Adrenal gland (tissue), 9 donors: ENCODE measurements at regions not wholly inside any gene's neighbourhood (a gene's known extent, or its start where the extent isn't known, plus 50 kb on each side); places are given as distances from the start of the nearest gene placed in this dataset.

Source experiments
- DNase-seq, 7 donors: peaks; one replicate each; pipeline ENCODE4 v3.0.0-alpha.2; 2019 to 2020
- H3K27ac ChIP-seq, 5 donors: fragments of 200-600 bp; sonication (generic) in 4 of 5; 1 replicate in 3 of 5; 2 replicates in 2 of 5; pipeline versions ENCODE4 v1.5.1 to v1.8.0; 2016 to 2020; ENCODE audit warnings: mild to moderate bottlenecking in 1 of 5
- H3K27me3 ChIP-seq: fragments of 200-600 bp; 2 replicates; pipeline ENCODE4 v1.8.0; 2021
- H3K36me3 ChIP-seq, 2 donors: fragments of 200-600 bp; replicated peaks in 1 of 2; 1 replicate in 1 of 2; 2 replicates in 1 of 2; pipeline versions ENCODE4 v1.5.1 to v1.8.0; 2018 to 2022
- H3K4me1 ChIP-seq, 2 donors: fragments of 200-600 bp; replicated peaks in 1 of 2; 1 replicate in 1 of 2; 2 replicates in 1 of 2; pipeline versions ENCODE4 v1.5.1 to v1.8.0; 2018 to 2021
- H3K4me3 ChIP-seq, 4 donors: fragments of 200-600 bp; sonication (generic) in 3 of 4; one replicate each; pipeline ENCODE4 v1.5.1; 2016 to 2018
- H3K9me3 ChIP-seq, 3 donors: fragments of 200-600 bp; sonication (generic) in 1 of 3; replicated peaks in 1 of 3; 1 replicate in 2 of 3; 2 replicates in 1 of 3; pipeline versions ENCODE4 v1.5.1 to v1.8.0; 2016 to 2021
- POLR2A ChIP-seq, 2 donors: fragments of 450-650 bp; IDR thresholded peaks; one replicate each; pipeline ENCODE4 v1.6.1; 2017; ENCODE audit warnings: antibody characterized with exemption in 2 of 2, mild to moderate bottlenecking in 2 of 2, moderate library complexity in 1 of 2
- WGBS, 4 donors: extraction: QIAGEN DNeasy Blood & Tissue Kit in 2 of 4; methylation state at CpG; one replicate each; pipeline versions ENCODE4 v1.1.5 to v1.1.7; 2013 to 2017; 5-methylcytosine and 5-hydroxymethylcytosine counted together
- intact Hi-C, 2 donors: fragments of 100-400 bp; cut with DNase I; formaldehyde crosslinking; loops; one replicate each; pipeline versions ENCODE4 v1.14.1 to v1.15.0; 2022 to 2023
- TF ChIP-seq, protein P1 (sequence below), 6 experiments: fragments of 450-650 bp in 4 of 6; fragments of 200-600 bp in 2 of 6; sonication (generic) in 1 of 6; IDR thresholded peaks; 1 replicate in 5 of 6; 2 replicates in 1 of 6; pipeline versions ENCODE4 v1.5.1 to v1.8.0; 2016 to 2021; ENCODE audit warnings: antibody characterized with exemption in 6 of 6, mild to moderate bottlenecking in 2 of 6, moderate library complexity in 1 of 6
- donor health status: healthy with polysubstance abuse.
- donor health status: Bipolar disorder and iron deficiency.
- donor health status: DM: yes; HTN: yes; CAD: no.
- donor health status: DM: no; HTN: no; CAD: no.
- donor health status: DM: no; HTN: no; CAD: no.

DNA sequence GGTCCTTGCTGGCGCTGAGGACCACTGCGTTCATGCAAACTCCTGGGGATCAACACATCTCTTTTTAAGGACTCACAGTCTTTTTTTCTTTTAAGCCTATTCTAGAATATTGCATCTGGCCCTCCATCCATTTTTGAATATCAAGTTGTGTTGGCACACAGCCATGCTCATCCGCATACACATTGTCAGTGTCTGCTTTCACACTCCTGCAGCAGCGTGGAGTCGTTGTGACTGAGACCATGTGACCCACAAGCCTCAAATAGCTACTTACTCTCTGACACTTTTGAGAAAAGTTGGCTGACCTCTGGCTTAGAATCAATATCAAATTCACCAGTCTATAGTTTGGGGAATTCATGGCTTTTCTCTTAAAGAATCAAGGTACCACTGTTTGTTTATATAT lies 191.8 kb upstream of the S100G start:
- DNase-seq = no peak
- no peak overlapping the region for H3K27ac ChIP-seq
- intact Hi-C loops = no loop called here
- H3K36me3 ChIP-seq = no peaks in the 10 kb centered on the region
- H3K27me3 ChIP-seq = no peaks in the 10 kb centered on the region
- H3K9me3 ChIP-seq = no peaks in the 10 kb centered on the region
- WGBS, 4 donors = 75 to 82% (median 78%) methylated on average over 5 of the region's 5 CpGs
- H3K4me1 ChIP-seq = no peaks in the 10 kb centered on the region
- TF ChIP-seq POLR2A (IDR thresholded peaks at IDR 0.05) = no peak
- TF ChIP-seq, protein P1, sequence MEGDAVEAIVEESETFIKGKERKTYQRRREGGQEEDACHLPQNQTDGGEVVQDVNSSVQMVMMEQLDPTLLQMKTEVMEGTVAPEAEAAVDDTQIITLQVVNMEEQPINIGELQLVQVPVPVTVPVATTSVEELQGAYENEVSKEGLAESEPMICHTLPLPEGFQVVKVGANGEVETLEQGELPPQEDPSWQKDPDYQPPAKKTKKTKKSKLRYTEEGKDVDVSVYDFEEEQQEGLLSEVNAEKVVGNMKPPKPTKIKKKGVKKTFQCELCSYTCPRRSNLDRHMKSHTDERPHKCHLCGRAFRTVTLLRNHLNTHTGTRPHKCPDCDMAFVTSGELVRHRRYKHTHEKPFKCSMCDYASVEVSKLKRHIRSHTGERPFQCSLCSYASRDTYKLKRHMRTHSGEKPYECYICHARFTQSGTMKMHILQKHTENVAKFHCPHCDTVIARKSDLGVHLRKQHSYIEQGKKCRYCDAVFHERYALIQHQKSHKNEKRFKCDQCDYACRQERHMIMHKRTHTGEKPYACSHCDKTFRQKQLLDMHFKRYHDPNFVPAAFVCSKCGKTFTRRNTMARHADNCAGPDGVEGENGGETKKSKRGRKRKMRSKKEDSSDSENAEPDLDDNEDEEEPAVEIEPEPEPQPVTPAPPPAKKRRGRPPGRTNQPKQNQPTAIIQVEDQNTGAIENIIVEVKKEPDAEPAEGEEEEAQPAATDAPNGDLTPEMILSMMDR (IDR thresholded peaks at IDR 0.05) = no peak
- H3K4me3 ChIP-seq = no peak overlapping the region

DNA sequence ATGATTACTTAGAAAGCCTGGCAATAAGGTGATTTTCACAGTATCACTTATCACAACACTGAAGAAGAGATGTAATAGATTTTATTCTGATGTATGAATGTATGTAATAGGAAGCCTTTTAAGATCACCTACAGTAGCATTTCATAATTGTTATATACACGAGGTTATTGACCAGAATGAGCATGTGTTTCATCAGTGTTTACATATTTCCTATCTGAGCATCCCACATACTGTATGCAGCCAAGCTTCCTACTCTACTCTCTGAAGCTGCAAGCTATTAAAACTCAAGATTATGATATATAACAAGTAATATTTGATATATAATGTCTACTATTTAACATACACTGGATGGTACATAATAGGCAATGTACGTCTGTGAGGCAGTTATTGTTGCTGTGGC lies 190.9 kb upstream of the S100G start:
- DNase-seq = no peak
- no peak for TF ChIP-seq POLR2A (IDR thresholded peaks at IDR 0.05)
- TF ChIP-seq, protein P1 (IDR thresholded peaks at IDR 0.05) = no peak
- Histone ChIP-seq H3K27ac (no peak overlapping the region), H3K36me3 (no peaks in the 10 kb centered on the region), H3K27me3 (no peaks in the 10 kb centered on the region), H3K9me3 (no peaks in the 10 kb centered on the region), H3K4me3 (no peak overlapping the region), H3K4me1 (no peaks in the 10 kb centered on the region)
- WGBS, 4 donors = 45 to 54% (median 51%) methylated on average over 2 of the region's 2 CpGs
- intact Hi-C loops = no loop called here

DNA sequence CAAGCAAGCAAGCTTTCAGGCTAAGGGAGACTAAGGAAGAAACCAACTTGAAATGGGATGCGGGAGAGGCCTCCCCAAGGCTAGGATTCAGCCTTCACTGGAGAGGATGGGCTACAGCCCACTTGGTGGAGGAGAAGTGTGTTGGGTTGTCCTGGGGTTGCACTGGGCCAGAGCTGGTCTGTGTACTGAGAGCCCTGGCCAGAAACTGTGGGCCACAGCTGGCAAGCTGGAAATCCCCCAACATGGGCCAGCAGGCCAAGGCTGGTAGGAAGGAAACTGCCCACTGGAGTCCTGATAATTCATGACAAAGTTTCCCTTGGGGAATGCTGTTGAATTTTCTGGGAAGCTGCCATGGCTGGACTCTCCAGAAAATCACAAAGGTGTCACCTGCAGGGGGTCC lies 188.0 kb upstream of the S100G start:
- DNase-seq = no peak
- 76 to 100% (median 90%) methylated on average over 1 of the region's 1 CpG for WGBS, 4 donors
- no peaks in the 10 kb centered on the region for H3K36me3 ChIP-seq
- no peak for TF ChIP-seq POLR2A (IDR thresholded peaks at IDR 0.05)
- TF ChIP-seq, protein P1 (IDR thresholded peaks at IDR 0.05) = no peak
- no peaks in the 10 kb centered on the region for H3K4me1 ChIP-seq
- H3K27ac ChIP-seq = no peak overlapping the region
- intact Hi-C loops = no loop called here
- no peaks in the 10 kb centered on the region for H3K27me3 ChIP-seq
- no peak overlapping the region for H3K4me3 ChIP-seq
- H3K9me3 ChIP-seq = no peaks in the 10 kb centered on the region

DNA sequence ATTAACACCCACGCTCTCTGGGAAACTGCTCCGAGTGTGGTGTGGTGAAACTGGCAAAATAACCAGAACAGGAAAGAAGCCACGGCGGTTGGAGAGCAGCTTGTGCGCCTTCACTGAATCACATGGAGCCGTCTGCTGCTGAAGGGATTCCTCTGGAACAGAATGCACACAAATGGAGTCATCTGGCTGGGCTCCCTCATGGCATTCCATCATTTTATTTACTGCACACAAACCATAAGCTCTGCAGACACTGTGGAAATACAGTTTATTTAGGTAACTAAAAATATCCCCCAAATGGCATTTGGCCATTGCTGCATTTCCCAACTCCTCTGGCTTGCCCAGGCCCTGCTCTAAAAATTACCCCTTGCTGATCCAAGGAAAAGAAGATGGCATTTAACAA lies 187.0 kb upstream of the S100G start:
- Histone ChIP-seq H3K36me3 (no peaks in the 10 kb centered on the region), H3K4me1 (no peaks in the 10 kb centered on the region), H3K4me3 (no peak overlapping the region), H3K27me3 (no peaks in the 10 kb centered on the region), H3K9me3 (no peaks in the 10 kb centered on the region), H3K27ac (no peak overlapping the region)
- intact Hi-C loops = no loop called here
- DNase-seq = no peak
- no peak for TF ChIP-seq POLR2A (IDR thresholded peaks at IDR 0.05)
- TF ChIP-seq, protein P1 (IDR thresholded peaks at IDR 0.05) = no peak
- 67 to 90% (median 81%) methylated on average over 4 to 6 of the region's 6 CpGs for WGBS, 4 donors
